ENCODE measurements at regions not wholly inside any gene's neighbourhood (a gene's known extent, or its start where the extent isn't known, plus 50 kb on each side); places are given as distances from the start of the nearest gene placed in this dataset.

- Histone ChIP-seq H3K27me3 (replicated peaks in 1 of 4; ENCODE audit: control insufficient read depth in 3 of 4, extremely low read depth in 1 of 4, insufficient read depth in 3 of 4, low read length in 3 of 4) (no peaks in the 10 kb centered on the region), H3K18ac (ENCODE audit: extremely low read depth, low read length) (no peak overlapping the region), H3K4me2 (ENCODE audit: insufficient read depth in 1 of 2, low read depth in 2 of 2, low read length in 2 of 2) (no peak overlapping the region), H2AK5ac (ENCODE audit: low read depth, low read length) (no peak overlapping the region), H3K4me1 (replicated peaks in 1 of 4; ENCODE audit: control insufficient read depth in 3 of 4, insufficient read depth in 4 of 4, low read length in 3 of 4) (no peaks in the 10 kb centered on the region), H3K9me3 (ENCODE audit: insufficient read depth in 2 of 2, low read depth in 1 of 2, low read length in 1 of 2) (no peaks in the 10 kb centered on the region), H3K56ac (replicated peaks; ENCODE audit: insufficient read length, low read depth, low read length) (no peak overlapping the region), H3K9ac (replicated peaks in 1 of 4; ENCODE audit: extremely low read depth in 1 of 4, low read depth in 3 of 4, low read length in 3 of 4) (no peak overlapping the region), H3K36me3 (ENCODE audit: control insufficient read depth in 2 of 4, insufficient read depth in 4 of 4, low read length in 3 of 4) (no peaks in the 10 kb centered on the region), H4K5ac (ENCODE audit: insufficient read length, low read depth, low read length) (no peak overlapping the region), H3K27ac (ENCODE audit: low read depth, low read length) (no peak overlapping the region), H4K8ac (ENCODE audit: extremely low read depth, insufficient read depth, low read length) (no peak overlapping the region), H2BK12ac (ENCODE audit: low read depth, low read length) (no peak overlapping the region), H2BK120ac (replicated peaks; ENCODE audit: low read depth, low read length) (no peak overlapping the region), H3K4me3 (ENCODE audit: extremely low read depth in 1 of 4, insufficient read depth in 2 of 4, low read depth in 3 of 4, low read length in 4 of 4) (no peak overlapping the region), H3K23me2 (ENCODE audit: low read depth, low read length) (no peaks in the 10 kb centered on the region), H3K79me1 (ENCODE audit: low read depth, low read length) (no peaks in the 10 kb centered on the region), H2AFZ (ENCODE audit: low read length) (no peak overlapping the region), H2BK15ac (ENCODE audit: low read length) (no peak overlapping the region), H2BK5ac (ENCODE audit: low read depth, low read length) (no peak overlapping the region), H4K20me1 (replicated peaks in 1 of 2; ENCODE audit: control insufficient read depth in 1 of 2, insufficient read depth in 2 of 2, low read length in 2 of 2) (no peaks in the 10 kb centered on the region), H2BK20ac (ENCODE audit: low read length) (no peak overlapping the region), H4K91ac (replicated peaks; ENCODE audit: insufficient read length, low read length) (no peak overlapping the region), H3K79me2 (ENCODE audit: control insufficient read depth in 1 of 2, insufficient read depth in 2 of 2, low read length in 2 of 2) (no peaks in the 10 kb centered on the region), H3K4ac (replicated peaks; ENCODE audit: insufficient read length, low read depth, low read length) (no peak overlapping the region), H3K14ac (ENCODE audit: insufficient read length) (no peak overlapping the region), H3K23ac (ENCODE audit: insufficient read length) (no peak overlapping the region)
- TF ChIP-seq RXRA (IDR thresholded peaks at IDR 0.05; ENCODE audit: insufficient read depth, low read depth, low read length) (no peak), HDAC2 (IDR thresholded peaks at IDR 0.05; ENCODE audit: borderline replicate concordance in 1 of 2, low read depth in 2 of 2, low read length in 2 of 2) (no peak), SUZ12 (IDR thresholded peaks at IDR 0.05; ENCODE audit: low read length) (no peak), MAFK (IDR thresholded peaks at IDR 0.05; ENCODE audit: low read depth, low read length) (no peak)
- ChIA-PET POLR2A (ENCODE audit: partially characterized antibody) (no interaction called here), CTCF (ENCODE audit: partially characterized antibody) (interaction anchor here (0.8 kb wide), 1 partner anchor 16 kb away, joined by 3 read pairs; no protein-coding TSS in a partner anchor)
- FAIRE-seq = no peak
- no peak for DNase-seq (ENCODE audit: low read depth in 1 of 2, low spot score in 2 of 2)
Observed at GRCh38 chr9:30127371-30127770, 2257.1 kb upstream of the ACO1 start.
